GM18909 (cell line): ENCODE measurements at regions not wholly inside any gene's neighbourhood (a gene's known extent, or its start where the extent isn't known, plus 50 kb on each side); places are given as distances from the start of the nearest gene placed in this dataset.

Experiments
- ATAC-seq: cut with Tn5 transposase; IDR thresholded peaks from one replicate; pipeline ENCODE4 v1.9.1; 2021; ENCODE audit warnings: mild to moderate bottlenecking; ENCODE audit not compliant: unreplicated experiment, poor library complexity

DNA sequence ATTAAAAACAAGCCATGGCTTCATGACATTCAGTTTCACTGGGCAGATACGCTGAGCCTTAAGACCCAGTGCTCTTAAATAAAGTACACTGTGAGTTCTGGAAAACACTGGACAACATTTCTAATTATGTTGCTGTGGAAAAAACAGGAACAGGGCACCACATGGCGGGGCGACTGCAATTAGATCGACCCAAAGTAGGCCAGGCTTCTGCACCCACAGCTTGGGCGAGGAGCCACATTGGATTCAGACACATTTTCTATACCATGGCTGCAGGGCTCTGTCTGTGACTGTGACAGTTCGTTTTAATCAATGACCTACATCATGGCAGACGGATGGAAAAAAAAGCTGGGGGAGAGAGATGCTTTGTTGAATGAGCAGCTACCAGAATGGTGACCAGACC lies 227.2 kb upstream of the HS6ST1 start:
- ATAC-seq = no peak

GRCh38 chr2:128547667-128548066 lies 229.0 kb upstream of the HS6ST1 start:
- no peak for ATAC-seq

DNA sequence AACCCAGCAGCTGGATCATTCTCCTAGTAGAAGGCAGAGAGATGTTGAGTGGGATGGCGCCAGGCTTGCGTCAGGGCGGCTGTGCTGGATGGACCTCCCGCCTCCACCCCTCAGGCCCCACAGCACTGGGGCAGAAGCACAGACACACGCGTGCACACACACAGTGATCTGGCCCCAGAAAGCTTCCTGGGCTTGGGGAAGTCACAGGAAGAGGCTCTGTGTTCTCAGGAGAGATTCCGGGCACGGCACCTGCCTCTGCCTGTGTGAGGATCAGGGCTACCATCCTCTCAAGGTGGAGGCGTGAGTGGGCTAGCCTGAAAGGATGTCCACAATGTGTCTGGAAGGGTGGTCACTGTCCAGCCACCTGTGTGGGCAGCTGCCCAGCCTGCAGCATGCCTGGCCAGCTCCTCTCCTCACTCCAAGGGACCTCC lies 229.8 kb upstream of the HS6ST1 start:
- ATAC-seq = no peak

- ATAC-seq = no peak
Measured at GRCh38 chr2:128549094-128549493, 230.4 kb upstream of the HS6ST1 start.

- no peak for ATAC-seq
Measured at GRCh38 chr2:128549646-128550260, 231.1 kb upstream of the HS6ST1 start.

GRCh38 chr2:128550389-128550788 lies 231.7 kb upstream of the HS6ST1 start:
- ATAC-seq = no peak

- ATAC-seq = no peak
Measured at GRCh38 chr2:128550801-128551416, 232.2 kb upstream of the HS6ST1 start.

GRCh38 chr2:128551435-128551834 lies 232.8 kb upstream of the HS6ST1 start:
- no peak for ATAC-seq

GRCh38 chr2:128552141-128552805 lies 233.6 kb upstream of the HS6ST1 start:
- no peak for ATAC-seq

DNA sequence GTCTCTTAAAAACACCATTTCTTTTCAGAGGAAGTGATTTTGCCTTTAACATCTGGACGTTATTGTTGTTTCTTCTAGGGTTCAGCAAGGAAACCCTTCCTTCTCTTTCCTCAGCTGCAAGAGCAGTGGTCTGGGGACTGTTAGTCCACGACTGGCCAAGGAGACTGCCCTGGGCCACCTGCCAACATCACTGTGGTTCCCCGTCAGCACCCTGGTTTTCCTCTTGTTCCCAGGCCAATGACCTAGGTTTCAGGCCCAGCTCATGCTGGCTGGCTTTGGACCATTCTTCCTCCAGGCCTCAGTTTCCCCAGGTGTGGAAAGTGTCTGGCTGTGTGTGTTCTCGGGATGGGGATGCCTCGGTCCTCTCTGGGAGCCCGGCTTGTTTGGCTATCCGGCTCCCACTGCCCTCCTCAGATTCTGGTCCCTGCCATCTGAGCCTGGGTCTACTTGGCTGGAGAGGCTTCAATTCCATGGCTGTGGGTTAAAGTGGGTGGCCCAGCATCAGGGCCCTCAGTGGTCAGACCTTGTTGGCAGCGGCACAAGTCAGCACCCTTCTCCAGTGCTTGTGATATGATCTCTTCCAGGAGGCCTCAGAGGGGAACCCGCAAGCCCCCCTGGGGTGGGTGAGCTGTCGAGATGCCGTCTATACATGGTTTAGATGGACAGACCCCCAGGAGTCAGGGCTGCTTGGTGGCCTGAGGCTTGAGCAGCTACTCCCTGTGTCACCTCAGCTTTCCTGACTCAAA lies 234.3 kb upstream of the HS6ST1 start:
- no peak for ATAC-seq

- no peak for ATAC-seq
Measured at GRCh38 chr2:128554151-128554769, 235.6 kb upstream of the HS6ST1 start.

DNA sequence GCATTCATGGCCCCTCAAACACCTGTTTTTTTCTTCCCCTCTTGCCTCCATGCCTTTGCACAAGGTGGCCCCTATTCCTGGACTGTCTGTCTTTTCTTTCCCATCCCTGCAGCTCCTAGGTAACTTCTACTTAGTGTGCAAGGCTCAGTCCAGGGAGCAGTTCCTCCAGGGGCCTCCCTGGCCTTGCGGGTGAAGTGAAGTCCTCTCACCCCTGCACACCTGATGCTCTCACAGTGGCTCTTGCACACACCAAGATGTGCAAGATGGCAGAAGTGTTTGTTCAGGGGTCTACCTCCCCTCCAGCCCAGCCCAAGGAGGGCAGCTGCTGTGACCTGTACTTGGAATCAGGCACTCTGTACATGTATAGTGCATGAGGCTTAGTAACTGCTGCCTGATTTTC lies 236.8 kb upstream of the HS6ST1 start:
- no peak for ATAC-seq

DNA sequence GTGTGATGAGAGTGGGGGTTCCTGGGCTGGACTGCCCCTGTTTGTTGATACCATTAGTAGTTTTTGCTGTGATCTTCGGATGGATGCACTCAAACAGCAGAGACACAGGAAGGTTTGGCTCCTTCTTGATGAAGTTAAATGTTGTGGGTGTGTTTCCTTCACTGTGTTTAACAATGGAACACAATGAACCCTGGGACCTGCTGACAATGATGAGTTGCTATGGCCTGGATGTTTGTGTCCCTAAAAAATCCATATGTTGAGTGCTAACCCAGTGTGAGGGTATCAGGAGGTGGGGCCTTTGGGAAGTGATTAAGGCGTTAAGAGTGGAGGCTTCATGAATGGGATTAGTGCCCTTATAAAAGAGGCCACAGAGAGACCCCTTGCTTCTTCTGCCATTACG lies 237.4 kb upstream of the HS6ST1 start:
- no peak for ATAC-seq

- ATAC-seq = no peak
Measured at GRCh38 chr2:128556633-128557032, 238.0 kb upstream of the HS6ST1 start.

DNA sequence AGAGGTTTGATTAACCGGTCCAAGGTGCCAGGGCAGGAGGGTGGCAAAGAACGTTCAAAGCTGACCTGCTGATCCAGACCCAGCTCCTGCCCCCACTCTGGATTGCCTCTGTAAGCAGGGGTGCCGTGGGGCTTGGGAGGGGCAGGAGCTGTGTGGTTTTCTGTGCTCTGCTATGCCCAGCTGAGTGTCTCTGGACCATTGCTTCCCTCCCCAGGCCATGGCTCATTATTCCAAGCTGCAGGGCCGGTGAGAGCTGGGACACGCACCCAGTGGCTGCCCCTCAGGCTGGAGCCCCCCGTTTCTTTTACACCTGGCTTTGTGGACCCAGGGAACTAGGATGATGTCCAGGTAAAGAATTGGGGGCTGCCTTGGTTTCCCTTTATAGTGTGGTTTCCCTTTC lies 238.4 kb upstream of the HS6ST1 start:
- no peak for ATAC-seq

GRCh38 chr2:128557831-128558241 lies 239.2 kb upstream of the HS6ST1 start:
- ATAC-seq = no peak

DNA sequence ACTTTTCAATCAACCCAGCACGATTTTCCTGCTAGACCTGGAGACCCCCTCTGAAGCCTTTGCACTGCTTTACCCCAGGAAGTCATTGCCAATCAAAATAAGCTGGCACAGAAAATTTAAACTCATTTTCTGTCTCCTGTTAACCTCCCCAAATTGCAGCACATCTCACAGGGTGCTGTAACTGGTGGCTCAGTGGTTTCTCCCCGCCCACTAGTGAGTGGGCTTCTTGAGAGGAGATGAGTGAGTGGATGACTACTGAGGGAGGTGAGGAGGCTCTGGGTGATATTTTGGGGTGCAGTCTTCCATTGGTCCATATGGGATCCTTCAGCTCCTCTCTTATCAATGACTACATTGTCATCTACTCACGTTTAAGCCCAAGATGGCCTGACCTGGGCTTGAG lies 239.8 kb upstream of the HS6ST1 start:
- ATAC-seq = no peak

GRCh38 chr2:128558895-128559532 lies 240.3 kb upstream of the HS6ST1 start:
- ATAC-seq = no peak

- ATAC-seq = no peak
Measured at GRCh38 chr2:128559533-128560515, 241.2 kb upstream of the HS6ST1 start.
